ENCODE measurements at regions not wholly inside any gene's neighbourhood (a gene's known extent, or its start where the extent isn't known, plus 50 kb on each side); places are given as distances from the start of the nearest gene placed in this dataset.

DNA sequence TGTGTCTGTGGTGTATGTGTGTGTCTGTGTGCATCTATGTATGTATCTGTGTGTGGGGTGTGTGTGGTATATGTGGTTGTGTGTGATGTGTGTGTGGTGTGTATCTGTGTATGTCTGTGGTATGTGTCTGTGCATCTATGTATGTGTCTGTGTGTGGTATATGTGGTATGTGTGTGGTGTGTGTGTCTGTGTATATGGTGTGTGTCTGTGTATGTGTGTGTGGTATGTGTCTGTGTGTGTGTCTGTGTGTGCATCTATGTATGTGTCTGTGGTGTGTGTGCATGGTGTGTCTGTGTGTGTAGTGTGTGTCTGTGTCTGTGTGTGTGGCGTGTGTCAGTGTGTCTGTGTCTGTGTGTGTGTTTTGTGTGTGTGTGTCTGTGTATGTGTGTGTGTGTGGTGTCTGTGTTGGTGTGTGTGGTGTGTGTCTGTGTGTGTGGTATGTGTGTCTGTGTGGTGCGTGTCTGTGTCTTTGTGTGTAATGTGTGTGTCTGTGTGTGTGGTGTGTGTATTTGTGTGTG lies 121.9 kb upstream of the MVB12B start:
- Histone ChIP-seq H3K36me3 (no peaks in the 10 kb centered on the region), H3K4me1 (no peaks in the 10 kb centered on the region), H3K27me3 (no peaks in the 10 kb centered on the region), H3K9me3 (no peaks in the 10 kb centered on the region), H3K4me3 (no peak overlapping the region), H3K27ac (no peak overlapping the region)
- TF ChIP-seq POLR2A (IDR thresholded peaks at IDR 0.05) (no peak), EP300 (IDR thresholded peaks at IDR 0.05) (no peak), POLR2AphosphoS5 (IDR thresholded peaks at IDR 0.05) (no peak)
- TF ChIP-seq, protein P1, sequence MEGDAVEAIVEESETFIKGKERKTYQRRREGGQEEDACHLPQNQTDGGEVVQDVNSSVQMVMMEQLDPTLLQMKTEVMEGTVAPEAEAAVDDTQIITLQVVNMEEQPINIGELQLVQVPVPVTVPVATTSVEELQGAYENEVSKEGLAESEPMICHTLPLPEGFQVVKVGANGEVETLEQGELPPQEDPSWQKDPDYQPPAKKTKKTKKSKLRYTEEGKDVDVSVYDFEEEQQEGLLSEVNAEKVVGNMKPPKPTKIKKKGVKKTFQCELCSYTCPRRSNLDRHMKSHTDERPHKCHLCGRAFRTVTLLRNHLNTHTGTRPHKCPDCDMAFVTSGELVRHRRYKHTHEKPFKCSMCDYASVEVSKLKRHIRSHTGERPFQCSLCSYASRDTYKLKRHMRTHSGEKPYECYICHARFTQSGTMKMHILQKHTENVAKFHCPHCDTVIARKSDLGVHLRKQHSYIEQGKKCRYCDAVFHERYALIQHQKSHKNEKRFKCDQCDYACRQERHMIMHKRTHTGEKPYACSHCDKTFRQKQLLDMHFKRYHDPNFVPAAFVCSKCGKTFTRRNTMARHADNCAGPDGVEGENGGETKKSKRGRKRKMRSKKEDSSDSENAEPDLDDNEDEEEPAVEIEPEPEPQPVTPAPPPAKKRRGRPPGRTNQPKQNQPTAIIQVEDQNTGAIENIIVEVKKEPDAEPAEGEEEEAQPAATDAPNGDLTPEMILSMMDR (IDR thresholded peaks at IDR 0.05), result no peak
- WGBS, 2 donors, result 92 to 95% methylated on average over 2 of the region's 2 CpGs
- DNase-seq, result no peak
- intact Hi-C loops (cut with DNase I), result no loop called here

GRCh38 chr9:126205265-126205664 lies 121.4 kb upstream of the MVB12B start:
- no peak overlapping the region for H3K4me3 ChIP-seq
- no peak for DNase-seq
- no peak for TF ChIP-seq POLR2A (IDR thresholded peaks at IDR 0.05)
- H3K27me3 ChIP-seq, result no peaks in the 10 kb centered on the region
- no peaks in the 10 kb centered on the region for H3K4me1 ChIP-seq
- H3K27ac ChIP-seq, result no peak overlapping the region
- intact Hi-C loops (cut with DNase I), result no loop called here
- no peaks in the 10 kb centered on the region for H3K36me3 ChIP-seq
- no peaks in the 10 kb centered on the region for H3K9me3 ChIP-seq
- WGBS, 2 donors, result 23 to 26% methylated on average over 7 of the region's 7 CpGs

DNA sequence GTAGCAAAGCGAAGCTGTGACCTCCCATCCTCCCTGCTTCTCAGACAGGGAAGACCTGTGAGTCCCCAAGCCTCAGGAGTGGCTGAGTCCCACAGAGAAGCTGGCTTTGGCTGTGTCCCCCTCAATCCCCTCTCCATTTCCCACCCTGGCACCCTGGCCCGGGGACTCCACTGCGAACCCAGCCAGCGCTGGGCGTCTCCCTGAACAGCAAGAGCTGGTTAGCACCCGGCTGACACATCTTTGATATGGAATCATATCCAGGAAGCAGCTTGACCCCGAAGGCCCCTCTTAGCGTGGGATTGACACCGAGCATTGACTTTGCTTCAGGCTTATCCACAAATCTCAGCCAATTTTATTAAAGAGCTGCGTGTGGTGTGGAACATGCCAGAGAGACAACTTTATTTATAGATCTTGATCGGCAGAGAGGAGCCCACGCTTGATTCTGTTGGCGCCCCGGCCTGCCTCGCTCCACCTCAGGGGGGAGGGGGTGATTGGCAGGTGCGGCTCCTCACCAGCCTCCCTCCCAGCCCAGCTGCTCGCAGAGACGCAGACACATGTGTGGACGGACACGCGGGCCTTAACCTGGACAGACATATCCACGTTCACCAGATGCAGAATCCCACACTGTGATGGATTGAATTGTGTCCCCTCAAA lies 120.7 kb upstream of the MVB12B start:
- Histone ChIP-seq H3K4me1 (no peaks in the 10 kb centered on the region), H3K27me3 (no peaks in the 10 kb centered on the region), H3K4me3 (no peak overlapping the region), H3K36me3 (no peaks in the 10 kb centered on the region), H3K9me3 (no peaks in the 10 kb centered on the region), H3K27ac (no peak overlapping the region)
- TF ChIP-seq, protein P1 (IDR thresholded peaks at IDR 0.05), result no peak
- TF ChIP-seq POLR2AphosphoS5 (IDR thresholded peaks at IDR 0.05) (no peak), EP300 (IDR thresholded peaks at IDR 0.05) (no peak), POLR2A (IDR thresholded peaks at IDR 0.05) (no peak)
- 79 to 84% methylated on average over 22 of the region's 22 CpGs for WGBS, 2 donors
- no peak for DNase-seq
- intact Hi-C loops (cut with DNase I), result no loop called here

DNA sequence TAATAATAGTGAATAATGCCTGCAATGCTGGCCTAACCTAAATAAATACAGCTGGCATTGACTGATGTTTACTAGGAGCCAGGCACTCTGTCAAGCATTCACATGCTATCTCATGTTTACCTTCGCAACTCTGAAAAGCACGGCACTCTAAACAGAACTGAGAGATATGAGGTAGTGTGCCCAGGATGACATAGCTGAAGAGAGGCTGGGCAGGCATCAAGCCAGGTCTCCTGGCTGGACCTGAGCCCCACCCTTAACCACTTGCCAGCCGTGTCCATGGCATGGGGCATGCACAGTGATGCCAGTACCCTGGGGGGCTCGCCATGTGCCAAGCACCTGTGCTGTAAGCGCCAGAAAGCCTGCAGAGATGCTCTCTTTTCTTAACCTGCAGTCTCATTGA lies 119.4 kb upstream of the MVB12B start:
- Histone ChIP-seq H3K27me3 (no peaks in the 10 kb centered on the region), H3K36me3 (no peaks in the 10 kb centered on the region), H3K9me3 (no peaks in the 10 kb centered on the region), H3K4me1 (no peaks in the 10 kb centered on the region), H3K27ac (no peak overlapping the region), H3K4me3 (no peak overlapping the region)
- no peak for DNase-seq
- no peak for TF ChIP-seq EP300 (IDR thresholded peaks at IDR 0.05)
- intact Hi-C loops (cut with DNase I), result no loop called here
- WGBS, 2 donors, result 49 to 77% methylated on average over 5 of the region's 5 CpGs

GRCh38 chr9:126208216-126208758 lies 118.3 kb upstream of the MVB12B start:
- Histone ChIP-seq H3K4me3 (no peak overlapping the region), H3K36me3 (no peaks in the 10 kb centered on the region), H3K9me3 (peaks cover 2 to 7% (median 5%) of the 10 kb centered on the region in 4 donors), H3K4me1 (no peaks in the 10 kb centered on the region), H3K27me3 (no peaks in the 10 kb centered on the region), H3K27ac (no peak overlapping the region)
- TF ChIP-seq POLR2A (IDR thresholded peaks at IDR 0.05), result no peak
- TF ChIP-seq, protein P1 (IDR thresholded peaks at IDR 0.05), result no peak
- TF ChIP-seq POLR2AphosphoS5 (IDR thresholded peaks at IDR 0.05), result no peak
- no peak for TF ChIP-seq EP300 (IDR thresholded peaks at IDR 0.05)
- 62 to 79% methylated on average over 3 of the region's 3 CpGs for WGBS, 2 donors
- DNase-seq, result no peak
- intact Hi-C loops (cut with DNase I), result no loop called here
